K562 (cell line): ENCODE measurements at regions not wholly inside any gene's neighbourhood (a gene's known extent, or its start where the extent isn't known, plus 50 kb on each side); places are given as distances from the start of the nearest gene placed in this dataset.

ENCODE experiments used
- CTCF ChIP-seq, 3 experiments: IDR thresholded peaks in 2 of 3; conservative IDR thresholded peaks in 1 of 3; 2 replicates each; pipeline ENCODE4 v1.5.1; 2011 to 2012; ENCODE audit warnings: low read length in 3 of 3, mild to moderate bottlenecking in 3 of 3, control low read depth in 2 of 3, improper control_type of control experiment in 1 of 3, inconsistent platforms in 1 of 3, low read depth in 1 of 3, mixed read lengths in 1 of 3, moderate library complexity in 1 of 3; ENCODE audit not compliant: insufficient read depth in 2 of 3
- GATAD2B ChIP-seq: fragments of 450-650 bp; IDR thresholded peaks from 2 replicates; pipeline ENCODE4 v1.6.1; 2017; ENCODE audit warnings: mild to moderate bottlenecking, borderline replicate concordance
- NCOA1 ChIP-seq: fragments of 450-650 bp; IDR thresholded peaks from 2 replicates; pipeline ENCODE4 v1.6.1; 2016; ENCODE audit warnings: low read depth
- SIRT6 ChIP-seq: IDR thresholded peaks from one replicate; pipeline ENCODE4 v1.6.1; 2012; ENCODE audit warnings: low read depth, mild to moderate bottlenecking, control low read depth, inconsistent platforms, low read length, moderate library complexity
- ZC3H11A ChIP-seq: IDR thresholded peaks from 2 replicates; pipeline ENCODE4 v1.6.1; 2012; ENCODE audit warnings: low read depth, low read length, improper control_type of control experiment
- ZNF274 ChIP-seq: IDR thresholded peaks from 2 replicates; pipeline ENCODE4 v1.6.1; 2011; ENCODE audit warnings: low read depth, mild to moderate bottlenecking, low read length, moderate library complexity, borderline replicate concordance
- ZNF696 ChIP-seq: fragments of 250-450 bp; sonication (Bioruptor Pico); conservative IDR thresholded peaks from 2 replicates; pipeline ENCODE4 v1.4.0; 2020; ENCODE audit warnings: mild to moderate bottlenecking, moderate library complexity
- TF ChIP-seq, protein P1 (sequence below): fragments of 150-350 bp; conservative IDR thresholded peaks from 2 replicates; pipeline ENCODE4 v1.6.1; 2014; ENCODE audit warnings: low read length
- TF ChIP-seq, protein P2 (sequence below): fragments of 250-450 bp; sonication (Bioruptor Pico); IDR thresholded peaks from 2 replicates; pipeline ENCODE4 v1.4.0; 2020
- TF ChIP-seq, protein P3 (sequence below): fragments of 250-450 bp; sonication (Bioruptor Pico); IDR thresholded peaks from 2 replicates; pipeline ENCODE4 v1.4.0; 2020; ENCODE audit warnings: mild to moderate bottlenecking
- TF ChIP-seq, protein P4 (sequence below): IDR thresholded peaks from 2 replicates; pipeline ENCODE4 v1.6.1; 2014; ENCODE audit warnings: antibody characterized with exemption

DNA sequence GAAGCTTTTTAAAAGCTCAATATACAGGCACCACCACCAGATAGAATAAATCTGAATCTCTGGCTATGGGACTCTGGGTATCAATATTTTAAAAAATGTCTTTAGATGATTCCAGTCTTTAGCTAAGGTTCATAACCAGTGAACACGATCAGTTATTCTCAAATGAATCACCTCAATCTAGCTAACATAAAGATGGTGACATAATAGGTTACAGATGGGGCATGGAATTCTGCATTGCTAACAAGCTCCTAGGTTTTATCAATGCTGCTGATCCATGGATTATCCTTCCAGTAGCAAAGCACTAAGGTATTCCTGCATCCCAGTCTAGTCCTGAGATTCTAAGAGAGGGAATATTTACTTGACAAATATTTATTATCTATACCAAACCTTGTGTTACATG is 415.5 kb upstream of the CDH11 start:
- TF ChIP-seq ZC3H11A = no peak
- TF ChIP-seq, protein P1, sequence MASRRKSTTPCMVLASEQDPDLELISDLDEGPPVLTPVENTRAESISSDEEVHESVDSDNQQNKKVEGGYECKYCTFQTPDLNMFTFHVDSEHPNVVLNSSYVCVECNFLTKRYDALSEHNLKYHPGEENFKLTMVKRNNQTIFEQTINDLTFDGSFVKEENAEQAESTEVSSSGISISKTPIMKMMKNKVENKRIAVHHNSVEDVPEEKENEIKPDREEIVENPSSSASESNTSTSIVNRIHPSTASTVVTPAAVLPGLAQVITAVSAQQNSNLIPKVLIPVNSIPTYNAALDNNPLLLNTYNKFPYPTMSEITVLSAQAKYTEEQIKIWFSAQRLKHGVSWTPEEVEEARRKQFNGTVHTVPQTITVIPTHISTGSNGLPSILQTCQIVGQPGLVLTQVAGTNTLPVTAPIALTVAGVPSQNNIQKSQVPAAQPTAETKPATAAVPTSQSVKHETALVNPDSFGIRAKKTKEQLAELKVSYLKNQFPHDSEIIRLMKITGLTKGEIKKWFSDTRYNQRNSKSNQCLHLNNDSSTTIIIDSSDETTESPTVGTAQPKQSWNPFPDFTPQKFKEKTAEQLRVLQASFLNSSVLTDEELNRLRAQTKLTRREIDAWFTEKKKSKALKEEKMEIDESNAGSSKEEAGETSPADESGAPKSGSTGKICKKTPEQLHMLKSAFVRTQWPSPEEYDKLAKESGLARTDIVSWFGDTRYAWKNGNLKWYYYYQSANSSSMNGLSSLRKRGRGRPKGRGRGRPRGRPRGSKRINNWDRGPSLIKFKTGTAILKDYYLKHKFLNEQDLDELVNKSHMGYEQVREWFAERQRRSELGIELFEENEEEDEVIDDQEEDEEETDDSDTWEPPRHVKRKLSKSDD = no peak
- TF ChIP-seq, protein P2, sequence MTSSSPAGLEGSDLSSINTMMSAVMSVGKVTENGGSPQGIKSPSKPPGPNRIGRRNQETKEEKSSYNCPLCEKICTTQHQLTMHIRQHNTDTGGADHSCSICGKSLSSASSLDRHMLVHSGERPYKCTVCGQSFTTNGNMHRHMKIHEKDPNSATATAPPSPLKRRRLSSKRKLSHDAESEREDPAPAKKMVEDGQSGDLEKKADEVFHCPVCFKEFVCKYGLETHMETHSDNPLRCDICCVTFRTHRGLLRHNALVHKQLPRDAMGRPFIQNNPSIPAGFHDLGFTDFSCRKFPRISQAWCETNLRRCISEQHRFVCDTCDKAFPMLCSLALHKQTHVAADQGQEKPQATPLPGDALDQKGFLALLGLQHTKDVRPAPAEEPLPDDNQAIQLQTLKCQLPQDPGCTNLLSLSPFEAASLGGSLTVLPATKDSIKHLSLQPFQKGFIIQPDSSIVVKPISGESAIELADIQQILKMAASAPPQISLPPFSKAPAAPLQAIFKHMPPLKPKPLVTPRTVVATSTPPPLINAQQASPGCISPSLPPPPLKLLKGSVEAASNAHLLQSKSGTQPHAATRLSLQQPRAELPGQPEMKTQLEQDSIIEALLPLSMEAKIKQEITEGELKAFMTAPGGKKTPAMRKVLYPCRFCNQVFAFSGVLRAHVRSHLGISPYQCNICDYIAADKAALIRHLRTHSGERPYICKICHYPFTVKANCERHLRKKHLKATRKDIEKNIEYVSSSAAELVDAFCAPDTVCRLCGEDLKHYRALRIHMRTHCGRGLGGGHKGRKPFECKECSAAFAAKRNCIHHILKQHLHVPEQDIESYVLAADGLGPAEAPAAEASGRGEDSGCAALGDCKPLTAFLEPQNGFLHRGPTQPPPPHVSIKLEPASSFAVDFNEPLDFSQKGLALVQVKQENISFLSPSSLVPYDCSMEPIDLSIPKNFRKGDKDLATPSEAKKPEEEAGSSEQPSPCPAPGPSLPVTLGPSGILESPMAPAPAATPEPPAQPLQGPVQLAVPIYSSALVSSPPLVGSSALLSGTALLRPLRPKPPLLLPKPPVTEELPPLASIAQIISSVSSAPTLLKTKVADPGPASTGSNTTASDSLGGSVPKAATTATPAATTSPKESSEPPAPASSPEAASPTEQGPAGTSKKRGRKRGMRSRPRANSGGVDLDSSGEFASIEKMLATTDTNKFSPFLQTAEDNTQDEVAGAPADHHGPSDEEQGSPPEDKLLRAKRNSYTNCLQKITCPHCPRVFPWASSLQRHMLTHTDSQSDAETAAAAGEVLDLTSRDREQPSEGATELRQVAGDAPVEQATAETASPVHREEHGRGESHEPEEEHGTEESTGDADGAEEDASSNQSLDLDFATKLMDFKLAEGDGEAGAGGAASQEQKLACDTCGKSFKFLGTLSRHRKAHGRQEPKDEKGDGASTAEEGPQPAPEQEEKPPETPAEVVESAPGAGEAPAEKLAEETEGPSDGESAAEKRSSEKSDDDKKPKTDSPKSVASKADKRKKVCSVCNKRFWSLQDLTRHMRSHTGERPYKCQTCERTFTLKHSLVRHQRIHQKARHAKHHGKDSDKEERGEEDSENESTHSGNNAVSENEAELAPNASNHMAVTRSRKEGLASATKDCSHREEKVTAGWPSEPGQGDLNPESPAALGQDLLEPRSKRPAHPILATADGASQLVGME = no peak
- TF ChIP-seq, protein P3, sequence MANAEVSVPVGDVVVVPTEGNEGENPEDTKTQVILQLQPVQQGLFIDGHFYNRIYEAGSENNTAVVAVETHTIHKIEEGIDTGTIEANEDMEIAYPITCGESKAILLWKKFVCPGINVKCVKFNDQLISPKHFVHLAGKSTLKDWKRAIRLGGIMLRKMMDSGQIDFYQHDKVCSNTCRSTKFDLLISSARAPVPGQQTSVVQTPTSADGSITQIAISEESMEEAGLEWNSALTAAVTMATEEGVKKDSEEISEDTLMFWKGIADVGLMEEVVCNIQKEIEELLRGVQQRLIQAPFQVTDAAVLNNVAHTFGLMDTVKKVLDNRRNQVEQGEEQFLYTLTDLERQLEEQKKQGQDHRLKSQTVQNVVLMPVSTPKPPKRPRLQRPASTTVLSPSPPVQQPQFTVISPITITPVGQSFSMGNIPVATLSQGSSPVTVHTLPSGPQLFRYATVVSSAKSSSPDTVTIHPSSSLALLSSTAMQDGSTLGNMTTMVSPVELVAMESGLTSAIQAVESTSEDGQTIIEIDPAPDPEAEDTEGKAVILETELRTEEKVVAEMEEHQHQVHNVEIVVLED (CRISPR knock-in tag) = no peak
- no peak for TF ChIP-seq CTCF (IDR thresholded peaks at IDR 0.05 in 2 of 3, conservative IDR thresholded peaks at IDR 0.05 in 1 of 3; ENCODE audit: insufficient read depth in 2 of 3, low read depth in 1 of 3, low read length in 3 of 3)
- no peak for TF ChIP-seq NCOA1
- TF ChIP-seq ZNF274 = no peak
- TF ChIP-seq, protein P4, sequence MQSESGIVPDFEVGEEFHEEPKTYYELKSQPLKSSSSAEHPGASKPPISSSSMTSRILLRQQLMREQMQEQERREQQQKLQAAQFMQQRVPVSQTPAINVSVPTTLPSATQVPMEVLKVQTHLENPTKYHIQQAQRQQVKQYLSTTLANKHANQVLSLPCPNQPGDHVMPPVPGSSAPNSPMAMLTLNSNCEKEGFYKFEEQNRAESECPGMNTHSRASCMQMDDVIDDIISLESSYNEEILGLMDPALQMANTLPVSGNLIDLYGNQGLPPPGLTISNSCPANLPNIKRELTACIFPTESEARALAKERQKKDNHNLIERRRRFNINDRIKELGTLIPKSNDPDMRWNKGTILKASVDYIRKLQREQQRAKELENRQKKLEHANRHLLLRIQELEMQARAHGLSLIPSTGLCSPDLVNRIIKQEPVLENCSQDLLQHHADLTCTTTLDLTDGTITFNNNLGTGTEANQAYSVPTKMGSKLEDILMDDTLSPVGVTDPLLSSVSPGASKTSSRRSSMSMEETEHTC = no peak
- TF ChIP-seq SIRT6 = no peak
- TF ChIP-seq GATAD2B = no peak
- TF ChIP-seq ZNF696 (CRISPR knock-in tag) = no peak
